Testis (tissue), 2 donors: ENCODE measurements at regions not wholly inside any gene's neighbourhood (a gene's known extent, or its start where the extent isn't known, plus 50 kb on each side); places are given as distances from the start of the nearest gene placed in this dataset.
"Not testable (repeated sequence)": the region's sequence is repeated elsewhere in the genome, so short reads cannot be mapped to it uniquely, and the experiment has no call there.

ENCODE experiments used
- CTCF ChIP-seq, 3 experiments: fragments of 450-650 bp in 2 of 3; fragments of 200-600 bp in 1 of 3; sonication (generic) in 1 of 3; IDR thresholded peaks; one replicate each; pipeline ENCODE4 v1.5.1; 2016 to 2019; ENCODE audit warnings: antibody characterized with exemption in 3 of 3, mild to moderate bottlenecking in 2 of 3, moderate library complexity in 1 of 3
- POLR2A ChIP-seq: fragments of 450-650 bp; IDR thresholded peaks from one replicate; pipeline ENCODE4 v1.6.1; 2017; ENCODE audit warnings: antibody characterized with exemption, mild to moderate bottlenecking, moderate library complexity

- TF ChIP-seq CTCF (IDR thresholded peaks at IDR 0.05); POLR2A: not testable (repeated sequence)
Observed at GRCh38 chr14:104269511-104270241, 131.3 kb downstream of the KIF26A start.
